Stimulated activated CD8-positive, alpha-beta memory T cell treated with anti-CD3 and anti-CD28 coated beads, Interleukin-12 subunit alpha, Interleukin-12 subunit beta, amount 100 ng/mL, for 4 hours (primary cell): ENCODE measurements at regions not wholly inside any gene's neighbourhood (a gene's known extent, or its start where the extent isn't known, plus 50 kb on each side); places are given as distances from the start of the nearest gene placed in this dataset.
"Not testable (repeated sequence)": the region's sequence is repeated elsewhere in the genome, so short reads cannot be mapped to it uniquely, and the experiment has no call there.

Source experiments
- DNase-seq: peaks from one replicate; pipeline ENCODE4 v3.0.0-alpha.2; 2020; ENCODE audit warnings: low read depth

GRCh38 chr13:109702030-109702597 lies 84.3 kb downstream of the IRS2 start:
- not testable (repeated sequence) for DNase-seq

GRCh38 chr13:109700176-109700575 lies 86.2 kb downstream of the IRS2 start:
- DNase-seq = no peak

GRCh38 chr13:109699628-109700071 lies 86.7 kb downstream of the IRS2 start:
- no peak for DNase-seq

- no peak for DNase-seq
Measured at GRCh38 chr13:109698779-109699178, 87.6 kb downstream of the IRS2 start.

GRCh38 chr13:109697936-109698335 lies 88.4 kb downstream of the IRS2 start:
- no peak for DNase-seq

- DNase-seq = no peak
Measured at GRCh38 chr13:109695402-109696190, 90.8 kb downstream of the IRS2 start.

GRCh38 chr13:109694972-109695371 lies 91.4 kb downstream of the IRS2 start:
- no peak for DNase-seq

- DNase-seq = no peak
Measured at GRCh38 chr13:109693213-109693612, 93.2 kb downstream of the IRS2 start.

- no peak for DNase-seq
Measured at GRCh38 chr13:109691689-109692088, 94.7 kb downstream of the IRS2 start.

GRCh38 chr13:109687559-109688448 lies 98.6 kb downstream of the IRS2 start:
- no peak for DNase-seq

GRCh38 chr13:109685203-109685602 lies 101.2 kb downstream of the IRS2 start:
- no peak for DNase-seq

GRCh38 chr13:109684824-109685202 lies 101.6 kb downstream of the IRS2 start:
- DNase-seq = no peak

- no peak for DNase-seq
Measured at GRCh38 chr13:109684084-109684823, 102.1 kb downstream of the IRS2 start.

- no peak for DNase-seq
Measured at GRCh38 chr13:109682534-109683244, 103.7 kb downstream of the IRS2 start.

GRCh38 chr13:109680930-109681329 lies 105.5 kb downstream of the IRS2 start:
- no peak for DNase-seq

- DNase-seq = no peak
Measured at GRCh38 chr13:109680288-109680687, 106.1 kb downstream of the IRS2 start.

GRCh38 chr13:109678459-109678858 lies 107.9 kb downstream of the IRS2 start:
- no peak for DNase-seq

- no peak for DNase-seq
Measured at GRCh38 chr13:109677206-109677605, 109.2 kb downstream of the IRS2 start.

- DNase-seq = no peak
Measured at GRCh38 chr13:109673477-109673876, 112.9 kb downstream of the IRS2 start.

- no peak for DNase-seq
Measured at GRCh38 chr13:109672545-109672944, 113.8 kb downstream of the IRS2 start.

- DNase-seq = no peak
Measured at GRCh38 chr13:109671919-109672318, 114.5 kb downstream of the IRS2 start.
